Caki2 (cell line): ENCODE measurements at regions not wholly inside any gene's neighbourhood (a gene's known extent, or its start where the extent isn't known, plus 50 kb on each side); places are given as distances from the start of the nearest gene placed in this dataset.

Experiments used
- DNase-seq: peaks from one replicate; pipeline ENCODE4 v3.0.0-alpha.2; 2015; ENCODE audit warnings: low read depth
- in situ Hi-C: cut with HindIII; loops from 2 replicates; pipeline ENCODE4 v1.10.0; 2016; ENCODE audit warnings: low sequenced_read_pairs, low pct_unique_long_range_greater_than_20kb, mixed read lengths

- no peak for DNase-seq
- in situ Hi-C loops: no loop called here
Observed at GRCh38 chr4:177855507-177856197, 413.4 kb upstream of the AGA start.

GRCh38 chr4:177860171-177860570, 417.9 kb upstream of the AGA start:
- in situ Hi-C loops: no loop called here
- DNase-seq: no peak

DNA sequence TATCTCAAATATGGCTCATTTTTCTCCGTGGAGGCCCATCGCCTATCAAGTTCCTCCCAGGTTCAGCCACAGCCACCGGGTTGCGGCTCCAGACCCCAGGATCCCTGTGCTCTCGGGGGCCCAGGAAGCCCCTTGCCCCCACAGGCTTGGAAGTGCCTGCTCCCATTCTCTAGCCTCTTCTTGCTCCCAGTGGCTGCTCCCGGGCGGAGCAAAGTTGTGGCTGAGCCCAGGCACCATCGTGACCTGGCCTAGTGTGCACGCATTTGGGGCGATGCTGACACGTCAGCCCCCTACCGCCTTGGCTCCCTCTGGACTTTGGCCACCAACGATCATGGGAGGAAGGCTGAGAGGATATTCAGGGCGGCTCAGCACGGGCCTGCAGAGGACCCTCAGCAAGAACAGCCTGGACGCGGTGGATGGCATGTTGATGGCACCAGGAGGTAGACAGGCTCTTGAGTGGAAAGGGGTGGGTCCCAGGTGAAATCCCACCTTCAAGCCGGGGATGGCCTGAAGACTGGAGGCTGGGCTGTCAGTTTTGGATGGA, 419.4 kb upstream of the AGA start:
- DNase-seq: no peak
- in situ Hi-C loops: no loop called here

GRCh38 chr4:177862541-177863176, 420.4 kb upstream of the AGA start:
- in situ Hi-C loops: no loop called here
- no peak for DNase-seq

DNA sequence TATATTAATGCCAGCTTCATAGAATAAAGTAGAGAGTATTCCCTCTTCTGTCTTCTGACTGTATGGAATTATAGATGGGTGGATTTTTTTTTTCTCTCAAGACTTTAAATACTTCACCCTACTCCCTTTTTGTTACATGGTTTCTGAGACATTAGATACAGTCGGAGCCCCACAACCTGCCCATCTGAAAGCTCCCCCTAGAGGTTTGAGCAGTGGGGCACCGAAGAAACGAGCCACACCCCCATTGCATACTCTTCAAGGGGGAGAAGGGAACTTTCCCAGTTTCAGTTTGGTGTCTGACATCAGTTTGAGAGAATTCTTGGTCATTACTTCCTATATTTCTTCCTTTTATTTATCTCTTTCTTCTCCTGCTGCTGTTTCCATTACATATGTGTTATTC, 437.6 kb upstream of the AGA start:
- in situ Hi-C loops: no loop called here
- no peak for DNase-seq

- no peak for DNase-seq
- in situ Hi-C loops: no loop called here
Observed at GRCh38 chr4:177895136-177895535, 452.9 kb upstream of the AGA start.

DNA sequence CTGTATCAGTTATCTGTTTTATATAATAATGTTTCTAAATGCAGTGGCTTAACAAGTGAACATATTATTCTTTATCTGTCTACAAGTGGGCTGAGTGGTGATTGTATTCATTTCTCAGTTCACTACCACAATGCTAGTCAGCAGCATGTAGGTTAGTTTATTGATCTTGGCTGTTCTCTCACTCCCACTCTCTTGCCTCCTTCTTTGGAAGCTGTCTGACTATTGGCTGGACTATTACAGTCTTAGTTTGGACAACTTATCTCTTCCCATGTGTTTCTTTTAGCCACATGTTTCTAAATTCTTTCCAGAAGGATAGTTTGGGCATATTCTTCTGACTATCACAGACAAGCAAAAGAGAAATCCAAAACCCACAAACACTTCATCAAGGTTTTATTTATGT, 459.5 kb upstream of the AGA start:
- in situ Hi-C loops: no loop called here
- DNase-seq: no peak

GRCh38 chr4:177902386-177902785, 460.1 kb upstream of the AGA start:
- DNase-seq: no peak
- in situ Hi-C loops: no loop called here

GRCh38 chr4:177907736-177908424, 465.6 kb upstream of the AGA start:
- in situ Hi-C loops: no loop called here
- no peak for DNase-seq

- no peak for DNase-seq
- in situ Hi-C loops: no loop called here
Observed at GRCh38 chr4:177921715-177922114, 479.5 kb upstream of the AGA start.

DNA sequence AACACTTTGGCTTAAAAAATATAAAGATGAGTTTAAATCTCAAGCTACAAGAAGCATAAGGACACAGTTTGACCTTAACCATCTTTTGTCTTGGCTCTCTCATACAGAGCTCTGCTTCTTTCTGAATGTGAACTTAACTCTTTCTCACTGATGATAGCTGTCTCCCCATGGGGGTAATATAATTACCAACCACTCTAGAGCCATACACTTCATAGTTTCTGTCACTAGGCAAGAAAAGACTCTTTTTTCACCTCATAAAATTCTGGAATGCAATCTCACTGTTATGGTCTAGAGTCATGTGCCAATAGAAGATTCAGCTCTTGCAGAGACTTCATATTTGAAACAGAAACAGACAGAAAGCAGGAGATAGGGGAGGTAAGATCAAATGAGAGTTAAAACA, 481.7 kb upstream of the AGA start:
- in situ Hi-C loops: no loop called here

GRCh38 chr4:177937041-177937440, 494.8 kb upstream of the AGA start:
- DNase-seq: peak; percentile 31
- in situ Hi-C loops: no loop called here

More for the DNA sequence above, 481.7 kb upstream of the AGA start:
- no peak for DNase-seq

- in situ Hi-C loops: no loop called here
- DNase-seq: peak; percentile 23
Observed at GRCh38 chr4:177938226-177938625, 496.0 kb upstream of the AGA start.

DNA sequence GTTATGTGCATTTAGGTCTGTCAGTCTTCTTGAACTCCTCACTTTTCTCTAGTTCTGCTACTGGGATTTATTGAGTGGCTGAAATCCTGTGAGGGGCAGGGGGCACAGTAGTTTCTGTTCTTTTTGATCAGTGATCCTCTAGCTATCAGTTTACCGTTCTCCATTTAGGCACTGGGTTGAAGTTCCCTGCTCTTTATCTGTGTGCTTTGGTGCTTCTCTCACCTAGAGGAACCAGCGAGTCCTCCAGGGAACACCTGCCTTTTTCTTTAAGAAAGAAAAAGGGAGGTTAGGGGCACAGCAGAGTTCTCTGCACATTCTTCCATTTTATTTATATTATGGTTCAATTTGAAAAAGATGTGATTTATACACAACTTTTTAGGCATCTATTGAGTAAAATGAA, 503.0 kb upstream of the AGA start:
- in situ Hi-C loops: no loop called here
- DNase-seq: no peak

- in situ Hi-C loops: no loop called here
- DNase-seq: no peak
Observed at GRCh38 chr4:177947607-177948006, 505.4 kb upstream of the AGA start.

DNA sequence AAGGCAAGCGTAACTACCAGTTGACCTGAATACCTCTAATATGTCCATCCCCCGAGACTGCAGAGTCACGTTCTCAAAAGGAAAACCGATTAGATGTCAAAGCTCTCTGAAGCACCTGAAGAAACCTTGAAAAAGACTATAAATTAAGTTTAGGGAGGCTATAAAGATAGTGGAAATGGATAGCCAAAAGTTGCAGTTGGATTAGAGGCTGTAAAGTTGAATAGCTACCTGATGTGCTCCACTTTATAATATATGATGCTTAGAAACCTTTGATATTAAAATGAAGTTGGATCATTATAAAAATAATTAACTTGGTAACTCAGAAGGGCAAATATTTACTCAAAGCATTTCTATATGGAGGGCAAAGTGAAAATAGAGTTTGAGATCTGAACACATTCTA, 506.6 kb upstream of the AGA start:
- in situ Hi-C loops: no loop called here

GRCh38 chr4:177951026-177951425, 508.8 kb upstream of the AGA start:
- in situ Hi-C loops: no loop called here
- DNase-seq: no peak

More for the DNA sequence above, 506.6 kb upstream of the AGA start:
- no peak for DNase-seq

- no peak for DNase-seq
- in situ Hi-C loops: no loop called here
Observed at GRCh38 chr4:177952723-177953122, 510.5 kb upstream of the AGA start.

DNA sequence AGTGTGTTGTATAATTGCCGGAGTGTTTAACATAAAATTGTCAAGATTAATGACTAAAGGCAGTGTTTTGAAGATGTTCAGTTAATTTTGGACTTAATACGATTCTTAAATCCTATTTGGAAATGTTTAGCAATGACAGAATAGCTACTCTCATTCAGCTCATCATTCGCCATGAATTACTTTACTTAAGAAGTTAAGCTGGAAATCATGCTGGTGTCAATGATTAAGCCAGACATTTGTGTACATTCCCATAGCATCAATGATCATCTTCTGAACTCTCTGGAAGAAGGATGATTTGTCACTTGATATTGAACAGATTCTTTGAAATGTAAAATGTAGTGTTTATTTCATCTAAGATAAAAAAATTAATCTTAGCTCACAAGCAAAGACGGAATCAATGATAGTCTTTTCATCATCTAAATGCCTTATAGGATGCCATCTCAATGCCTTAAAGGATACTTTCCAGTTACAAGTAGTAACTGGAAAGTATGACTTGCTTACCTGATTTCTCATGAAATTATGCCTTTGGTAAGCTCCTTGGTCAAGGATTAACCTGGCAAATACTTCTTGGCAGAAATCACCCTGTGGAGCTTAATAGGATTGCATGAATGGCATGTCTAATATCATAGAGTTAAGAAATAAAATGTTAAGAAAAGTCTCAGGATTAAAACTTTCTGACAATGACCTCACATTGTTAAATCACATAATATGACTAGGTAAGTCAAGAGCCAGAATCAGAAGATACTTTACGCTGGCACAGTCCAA, 515.5 kb upstream of the AGA start:
- no peak for DNase-seq
- in situ Hi-C loops: no loop called here
